ENCODE measurements at regions not wholly inside any gene's neighbourhood (a gene's known extent, or its start where the extent isn't known, plus 50 kb on each side); places are given as distances from the start of the nearest gene placed in this dataset.

GRCh38 chr5:69034898-69035297 is 58.9 kb upstream of the SLC30A5 start:
- CTCF ChIA-PET (ENCODE audit: low intra/inter-chr PET ratio): no interaction called here
- 0 out of 2 replicates have a peak overlapping the region, but pooled peaks have one; percentile 69 for H2AFZ ChIP-seq (ENCODE audit: low read depth, low read length)
- no peaks in the 10 kb centered on the region for H4K20me1 ChIP-seq (replicated peaks; ENCODE audit: control insufficient read depth, insufficient read depth, low read length)
- no peaks in the 10 kb centered on the region for H3K9me1 ChIP-seq (ENCODE audit: control insufficient read depth, insufficient read depth, low read length)
- TF ChIP-seq ZBTB40 (IDR thresholded peaks at IDR 0.05) (peak; percentile 81), ZBTB40 (CRISPR knock-in tag; IDR thresholded peaks at IDR 0.05) (peak; percentile 50; the same call in 1 of the 2 replicates), MEF2A (IDR thresholded peaks at IDR 0.05; ENCODE audit: control insufficient read depth, low read depth, low read length) (no peak)
- no peaks in the 10 kb centered on the region for H3K27me3 ChIP-seq (ENCODE audit: control insufficient read depth in 2 of 2, insufficient read depth in 2 of 2, low read length in 2 of 2)
- no peak overlapping the region for H3K9ac ChIP-seq (ENCODE audit: insufficient read depth in 1 of 2, low read depth in 2 of 2, low read length in 2 of 2)
- no peak overlapping the region for H3K27ac ChIP-seq (ENCODE audit: extremely low read depth, low read depth, low read length)
- no TSS peak for BruUV-seq (replicated peaks)
- no peak overlapping the region for H3K4me2 ChIP-seq (ENCODE audit: insufficient read depth, low read length)
- POLR2A ChIA-PET: interaction anchor here (0.7 kb wide), 1 partner anchor 8 kb away, joined by 3 read pairs; no protein-coding TSS in a partner anchor
- WGBS (ENCODE audit: insufficient coverage, low coverage, missing lambda C conversion rate): 67% methylated on average over 7 of the region's 7 CpGs
- H3K79me2 ChIP-seq (ENCODE audit: control insufficient read depth, insufficient read depth, low read length): no peaks in the 10 kb centered on the region
- no peaks in the 10 kb centered on the region for H3K36me3 ChIP-seq (ENCODE audit: control insufficient read depth, insufficient read depth, low read length)
- no peaks in the 10 kb centered on the region for H3K9me3 ChIP-seq (replicated peaks; ENCODE audit: control insufficient read depth, insufficient read depth, low read depth, low read length)
- in situ Hi-C loops (cut with MboI) (no loop called here), intact Hi-C loops (cut with micrococcal nuclease) (no loop called here)
- H3K4me3 ChIP-seq: no peak overlapping the region
- ATAC-seq: no peak
- no peak for FAIRE-seq
- DNase-seq (ENCODE audit: extremely low read depth in 1 of 4, low spot score in 3 of 4): no peak
- peaks cover 0 to 2% of the 10 kb centered on the region in 2 experiments; a peak in 1 of 5 replicates for H3K4me1 ChIP-seq (replicated peaks in 1 of 2; ENCODE audit: control insufficient read depth in 2 of 2, insufficient read depth in 2 of 2, low read length in 2 of 2)

Measured in K562 (cell line).